Prostate gland (tissue), 2 donors: ENCODE measurements at regions not wholly inside any gene's neighbourhood (a gene's known extent, or its start where the extent isn't known, plus 50 kb on each side); places are given as distances from the start of the nearest gene placed in this dataset.

ENCODE experiments used
- CTCF ChIP-seq, 4 experiments: fragments of 200-600 bp in 2 of 4; fragments of 450-650 bp in 2 of 4; sonication (generic) in 2 of 4; IDR thresholded peaks; 1 replicate in 3 of 4; 2 replicates in 1 of 4; pipeline ENCODE4 v1.5.1; 2016 to 2019; ENCODE audit warnings: antibody characterized with exemption in 4 of 4, mild to moderate bottlenecking in 2 of 4, moderate library complexity in 2 of 4
- POLR2AphosphoS5 ChIP-seq: sonication (generic); formaldehyde crosslinking; IDR thresholded peaks from one replicate; pipeline ENCODE4 v1.6.1; 2017; ENCODE audit warnings: antibody characterized with exemption

GRCh38 chr5:167286891-167287290, 1004.6 kb upstream of the WWC1 start:
- TF ChIP-seq CTCF (IDR thresholded peaks at IDR 0.05) (no peak), POLR2AphosphoS5 (no peak)
